A549 (cell line): ENCODE measurements at regions not wholly inside any gene's neighbourhood (a gene's known extent, or its start where the extent isn't known, plus 50 kb on each side); places are given as distances from the start of the nearest gene placed in this dataset.

Experiments used
- ATAC-seq, 2 experiments: fragments of 200-7000 bp in 1 of 2; fragments of >200 bp in 1 of 2; cut with Nextera tagmentation in 1 of 2; cut with Tn5 transposase in 1 of 2; 3 replicates each; pipeline versions ENCODE4 v1.8.0 to v1.9.1; 2018 to 2020; ENCODE audit warnings: mild to moderate bottlenecking in 1 of 2, moderate library complexity in 1 of 2
- CTCF ChIA-PET: fragments of 300-600 bp; sonication (Branson Sonifier 250); formaldehyde crosslinking; extraction: SDS; loops from one replicate; lab custom pipeline; 2021; ENCODE audit warnings: antibody characterized with exemption, inconsistent platforms; lab: Yijun Ruan, JAX
- POLR2A ChIA-PET: fragments of 350-600 bp; formaldehyde crosslinking; extraction: SDS; loops from one replicate; lab custom pipeline; 2021; ENCODE audit warnings: antibody characterized with exemption, inconsistent platforms; lab: Yijun Ruan, JAX
- DNase-seq, 2 experiments: peaks; one replicate each; pipeline versions ENCODE4 v3.0.0 to v3.0.0-alpha.2; 2011 to 2016; ENCODE audit warnings: low read depth in 1 of 2, low spot score in 1 of 2
- FAIRE-seq: peaks from 2 replicates; lab custom pipeline; 2011; peaks lifted over from hg19 to GRCh38; lab: Jason Lieb, UNC
- H3K27ac ChIP-seq, 2 experiments: fragments of >200 bp; sonication (Bioruptor Twin); formaldehyde crosslinking; 3 replicates each; pipeline ENCODE4 v1.5.1; 2016 to 2017
- H3K4me1 ChIP-seq: fragments of >200 bp; sonication (Bioruptor Twin); formaldehyde crosslinking; 3 replicates; pipeline ENCODE4 v1.6.1; 2016
- H3K4me2 ChIP-seq: fragments of >200 bp; sonication (Bioruptor Twin); formaldehyde crosslinking; 3 replicates; pipeline ENCODE4 v1.6.1; 2016
- H3K4me3 ChIP-seq: fragments of >200 bp; sonication (Bioruptor Twin); formaldehyde crosslinking; 3 replicates; pipeline ENCODE4 v1.5.1; 2016
- H3K9me3 ChIP-seq: fragments of >200 bp; sonication (Bioruptor Twin); formaldehyde crosslinking; 3 replicates; pipeline ENCODE4 v1.6.1; 2016
- ATOH8 ChIP-seq: fragments of 250-450 bp; sonication (Bioruptor Pico); IDR thresholded peaks from 2 replicates; pipeline ENCODE4 v1.5.0; 2020; ENCODE audit warnings: low read depth, mild to moderate bottlenecking, moderate library complexity
- BCL3 ChIP-seq: fragments of >200 bp; sonication (Bioruptor Twin); formaldehyde crosslinking; IDR thresholded peaks from 3 replicates; pipeline ENCODE4 v1.6.1; 2016
- BHLHE40 ChIP-seq: IDR thresholded peaks from 2 replicates; pipeline ENCODE4 v1.6.1; 2012; ENCODE audit warnings: low read depth, low read length, inconsistent platforms
- CBX2 ChIP-seq: fragments of 200-600 bp; sonication (generic); IDR thresholded peaks from 2 replicates; pipeline ENCODE4 v1.6.1; 2016; ENCODE audit warnings: low read depth, mild to moderate bottlenecking, borderline replicate concordance
- EP300 ChIP-seq, 2 experiments: fragments of >200 bp; sonication (Bioruptor Twin); formaldehyde crosslinking; IDR thresholded peaks; 2 replicates in 1 of 2; 3 replicates in 1 of 2; pipeline ENCODE4 v1.6.1; 2016 to 2017
- FOSL2 ChIP-seq, 2 experiments: fragments of 450-650 bp in 1 of 2; fragments of >200 bp in 1 of 2; sonication (Bioruptor Twin) in 1 of 2; formaldehyde crosslinking; IDR thresholded peaks; 2 replicates each; pipeline versions ENCODE4 v1.5.0 to v1.6.1; 2016 to 2020; ENCODE audit warnings: mild to moderate bottlenecking in 1 of 2, moderate library complexity in 1 of 2
- FOXS1 ChIP-seq: fragments of 250-450 bp; sonication (Bioruptor Pico); IDR thresholded peaks from 2 replicates; pipeline ENCODE4 v1.5.0; 2020; ENCODE audit warnings: mild to moderate bottlenecking, moderate library complexity
- HEYL ChIP-seq: fragments of 250-450 bp; sonication (Bioruptor Pico); IDR thresholded peaks from 2 replicates; pipeline ENCODE4 v1.8.0; 2021; ENCODE audit warnings: mild to moderate bottlenecking, moderate library complexity
- KDM1A ChIP-seq: fragments of 200-600 bp; sonication (generic); IDR thresholded peaks from 2 replicates; pipeline ENCODE4 v1.6.1; 2016; ENCODE audit warnings: low read depth, mild to moderate bottlenecking
- MAZ ChIP-seq: fragments of 150-350 bp; IDR thresholded peaks from 2 replicates; pipeline ENCODE4 v1.6.1; 2014; ENCODE audit warnings: antibody characterized with exemption, low read depth, low read length, borderline replicate concordance
- NR3C1 ChIP-seq: fragments of >200 bp; sonication (Bioruptor Twin); formaldehyde crosslinking; IDR thresholded peaks from 3 replicates; pipeline ENCODE4 v1.6.1; 2017
- POLR2A ChIP-seq: IDR thresholded peaks from 2 replicates; pipeline ENCODE4 v1.6.1; 2012; ENCODE audit warnings: mild to moderate bottlenecking, low read length
- POLR2AphosphoS2 ChIP-seq: conservative IDR thresholded peaks from 2 replicates; pipeline ENCODE4 v1.6.1; 2012; ENCODE audit warnings: low read length, improper control_type of control experiment, inconsistent platforms
- RAD21 ChIP-seq, 2 experiments: fragments of >200 bp in 1 of 2; sonication (Bioruptor Twin) in 1 of 2; formaldehyde crosslinking in 1 of 2; IDR thresholded peaks in 1 of 2; conservative IDR thresholded peaks in 1 of 2; 2 replicates in 1 of 2; 3 replicates in 1 of 2; pipeline ENCODE4 v1.6.1; 2012 to 2018; ENCODE audit warnings: inconsistent platforms in 1 of 2
- RCOR1 ChIP-seq: fragments of 150-350 bp; IDR thresholded peaks from 2 replicates; pipeline ENCODE4 v1.6.1; 2014; ENCODE audit warnings: antibody characterized with exemption, low read length, low read depth
- RNF2 ChIP-seq: fragments of 200-600 bp; sonication (generic); IDR thresholded peaks from 2 replicates; pipeline ENCODE4 v1.6.1; 2016; ENCODE audit warnings: low read depth, mild to moderate bottlenecking, antibody characterized with exemption, moderate library complexity, borderline replicate concordance
- TP53 ChIP-seq: fragments of 250-450 bp; sonication (Bioruptor Pico); IDR thresholded peaks from 2 replicates; pipeline ENCODE4 v1.5.0; 2021; ENCODE audit warnings: mild to moderate bottlenecking, moderate library complexity
- WGBS: methylation state at CpG from one replicate; pipeline ENCODE4 v1.1.6; 2017; ENCODE audit errors: missing lambda C conversion rate; 5-methylcytosine and 5-hydroxymethylcytosine counted together
- TF ChIP-seq, protein P1 (sequence below): fragments of 200-600 bp; sonication (generic); IDR thresholded peaks from 2 replicates; pipeline ENCODE4 v1.6.1; 2016; ENCODE audit warnings: antibody characterized with exemption, mild to moderate bottlenecking, moderate library complexity

GRCh38 chr15:94785091-94785490, 553.7 kb downstream of the MCTP2 start:
- FAIRE-seq (no peak), ATAC-seq (no peak), DNase-seq (no peak)
- TF ChIP-seq RAD21 (conservative IDR thresholded peaks at IDR 0.05 in 1 of 2, IDR thresholded peaks at IDR 0.05 in 1 of 2), result no peak
- TF ChIP-seq KDM1A, result no peak
- Histone ChIP-seq H3K9me3 (0 out of 3 replicates have a peak, but pooled peaks cover 7% of the 10 kb centered on the region), H3K27ac (no peak overlapping the region), H3K4me2 (no peak overlapping the region), H3K4me1 (no peaks in the 10 kb centered on the region), H3K4me3 (no peak overlapping the region)
- under 1% methylated on average over 2 of the region's 2 CpGs for WGBS
- ChIA-PET CTCF (no interaction called here), POLR2A (no interaction called here)

DNA sequence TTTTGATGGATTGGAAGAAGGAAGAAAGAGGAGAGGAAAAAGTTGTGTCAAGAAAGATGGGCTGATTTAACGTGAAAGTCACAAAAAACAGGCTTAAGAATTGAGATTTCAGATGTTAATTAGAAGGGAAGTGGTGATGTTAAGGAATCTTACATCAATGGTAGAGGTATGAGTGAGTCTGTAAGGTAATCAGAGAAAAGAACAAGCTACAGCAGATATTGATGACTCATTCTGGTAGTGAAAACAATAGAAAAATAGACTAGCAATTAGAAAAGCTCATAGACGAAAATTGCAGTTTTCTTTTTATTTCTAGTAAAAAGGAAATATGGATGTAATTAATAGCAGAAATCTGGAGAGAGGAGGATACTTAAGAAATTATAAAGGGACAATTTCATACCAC, 559.6 kb downstream of the MCTP2 start:
- ATAC-seq (no peak), FAIRE-seq (no peak), DNase-seq (no peak)
- 3% methylated on average over 2 of the region's 2 CpGs for WGBS
- Histone ChIP-seq H3K27ac (no peak overlapping the region), H3K9me3 (0 out of 3 replicates have a peak, but pooled peaks cover 7% of the 10 kb centered on the region), H3K4me2 (no peak overlapping the region), H3K4me1 (no peaks in the 10 kb centered on the region), H3K4me3 (no peak overlapping the region)
- CTCF ChIA-PET, result no interaction called here
- POLR2A ChIA-PET, result no interaction called here
- no peak for TF ChIP-seq FOSL2 (IDR thresholded peaks at IDR 0.05)
- TF ChIP-seq FOSL2 (CRISPR knock-in tag; IDR thresholded peaks at IDR 0.05), result peak; percentile 54; the same call in 1 of the 2 replicates
- no peak for TF ChIP-seq POLR2A
- TF ChIP-seq NR3C1, result no peak

- no peak overlapping the region for H3K4me3 ChIP-seq
- no peak for ATAC-seq
- H3K4me1 ChIP-seq, result no peaks in the 10 kb centered on the region
- FAIRE-seq, result no peak
- no peak for DNase-seq
- H3K4me2 ChIP-seq, result no peak overlapping the region
- ChIA-PET CTCF (no interaction called here), POLR2A (no interaction called here)
- WGBS, result 0% methylated on average over 2 of the region's 2 CpGs
- TF ChIP-seq MAZ (no peak), BCL3 (no peak), TP53 (CRISPR knock-in tag) (no peak), EP300 (IDR thresholded peaks at IDR 0.05) (no peak), BHLHE40 (no peak), FOXS1 (no peak), FOSL2 (IDR thresholded peaks at IDR 0.05) (no peak), FOSL2 (CRISPR knock-in tag; IDR thresholded peaks at IDR 0.05) (no peak), RCOR1 (no peak), ATOH8 (CRISPR knock-in tag) (no peak), HEYL (CRISPR knock-in tag) (no peak), CBX2 (no peak), RNF2 (no peak), POLR2AphosphoS2 (no peak)
- TF ChIP-seq, protein P1, sequence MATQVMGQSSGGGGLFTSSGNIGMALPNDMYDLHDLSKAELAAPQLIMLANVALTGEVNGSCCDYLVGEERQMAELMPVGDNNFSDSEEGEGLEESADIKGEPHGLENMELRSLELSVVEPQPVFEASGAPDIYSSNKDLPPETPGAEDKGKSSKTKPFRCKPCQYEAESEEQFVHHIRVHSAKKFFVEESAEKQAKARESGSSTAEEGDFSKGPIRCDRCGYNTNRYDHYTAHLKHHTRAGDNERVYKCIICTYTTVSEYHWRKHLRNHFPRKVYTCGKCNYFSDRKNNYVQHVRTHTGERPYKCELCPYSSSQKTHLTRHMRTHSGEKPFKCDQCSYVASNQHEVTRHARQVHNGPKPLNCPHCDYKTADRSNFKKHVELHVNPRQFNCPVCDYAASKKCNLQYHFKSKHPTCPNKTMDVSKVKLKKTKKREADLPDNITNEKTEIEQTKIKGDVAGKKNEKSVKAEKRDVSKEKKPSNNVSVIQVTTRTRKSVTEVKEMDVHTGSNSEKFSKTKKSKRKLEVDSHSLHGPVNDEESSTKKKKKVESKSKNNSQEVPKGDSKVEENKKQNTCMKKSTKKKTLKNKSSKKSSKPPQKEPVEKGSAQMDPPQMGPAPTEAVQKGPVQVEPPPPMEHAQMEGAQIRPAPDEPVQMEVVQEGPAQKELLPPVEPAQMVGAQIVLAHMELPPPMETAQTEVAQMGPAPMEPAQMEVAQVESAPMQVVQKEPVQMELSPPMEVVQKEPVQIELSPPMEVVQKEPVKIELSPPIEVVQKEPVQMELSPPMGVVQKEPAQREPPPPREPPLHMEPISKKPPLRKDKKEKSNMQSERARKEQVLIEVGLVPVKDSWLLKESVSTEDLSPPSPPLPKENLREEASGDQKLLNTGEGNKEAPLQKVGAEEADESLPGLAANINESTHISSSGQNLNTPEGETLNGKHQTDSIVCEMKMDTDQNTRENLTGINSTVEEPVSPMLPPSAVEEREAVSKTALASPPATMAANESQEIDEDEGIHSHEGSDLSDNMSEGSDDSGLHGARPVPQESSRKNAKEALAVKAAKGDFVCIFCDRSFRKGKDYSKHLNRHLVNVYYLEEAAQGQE, result no peak
- H3K9me3 ChIP-seq, result 0 out of 3 replicates have a peak, but pooled peaks cover 7% of the 10 kb centered on the region
- H3K27ac ChIP-seq, result no peak overlapping the region
Observed at GRCh38 chr15:94791510-94791909, 560.1 kb downstream of the MCTP2 start.
